ENCODE measurements at regions not wholly inside any gene's neighbourhood (a gene's known extent, or its start where the extent isn't known, plus 50 kb on each side); places are given as distances from the start of the nearest gene placed in this dataset.

DNA sequence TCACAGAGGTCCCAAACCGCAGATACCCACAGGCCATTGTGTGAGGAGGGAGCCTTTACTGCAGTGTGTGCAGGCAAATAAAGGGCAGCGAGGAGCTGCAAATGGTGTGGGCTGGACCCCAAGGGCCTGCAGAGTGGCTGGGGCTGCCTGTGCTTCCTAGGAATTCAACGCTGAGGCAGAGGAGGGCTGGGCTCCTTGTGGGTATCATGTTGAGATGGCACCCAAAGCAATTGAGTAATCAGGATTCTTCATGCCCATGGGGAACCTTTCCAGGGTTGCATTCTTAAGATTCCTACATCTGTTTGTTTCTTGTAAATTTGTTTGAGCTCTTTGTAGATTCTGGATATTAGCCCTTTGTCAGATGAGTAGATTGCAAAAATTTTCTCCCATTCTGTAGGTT is 85.4 kb upstream of the LIPC start:
- ATAC-seq, result no peak
- TF ChIP-seq ZNF8 (CRISPR knock-in tag; IDR thresholded peaks at IDR 0.05), result no peak
- TF ChIP-seq RARB (CRISPR knock-in tag; IDR thresholded peaks at IDR 0.05), result no peak
- TF ChIP-seq ZNF70 (CRISPR knock-in tag; IDR thresholded peaks at IDR 0.05), result no peak
- TF ChIP-seq CSDC2 (CRISPR knock-in tag; IDR thresholded peaks at IDR 0.05), result no peak
- TF ChIP-seq ESRRG (CRISPR knock-in tag; IDR thresholded peaks at IDR 0.05), result no peak
- no peak for TF ChIP-seq SNAI2 (CRISPR knock-in tag; IDR thresholded peaks at IDR 0.05)
- TF ChIP-seq ZFP3 (CRISPR knock-in tag; IDR thresholded peaks at IDR 0.05), result no peak
- no peak for TF ChIP-seq ZFP30 (CRISPR knock-in tag; IDR thresholded peaks at IDR 0.05)
- no peak for TF ChIP-seq PPARA (CRISPR knock-in tag; IDR thresholded peaks at IDR 0.05; ENCODE audit: borderline replicate concordance)
- TF ChIP-seq ZC3H10 (CRISPR knock-in tag; IDR thresholded peaks at IDR 0.05), result no peak
- TF ChIP-seq, protein P1, sequence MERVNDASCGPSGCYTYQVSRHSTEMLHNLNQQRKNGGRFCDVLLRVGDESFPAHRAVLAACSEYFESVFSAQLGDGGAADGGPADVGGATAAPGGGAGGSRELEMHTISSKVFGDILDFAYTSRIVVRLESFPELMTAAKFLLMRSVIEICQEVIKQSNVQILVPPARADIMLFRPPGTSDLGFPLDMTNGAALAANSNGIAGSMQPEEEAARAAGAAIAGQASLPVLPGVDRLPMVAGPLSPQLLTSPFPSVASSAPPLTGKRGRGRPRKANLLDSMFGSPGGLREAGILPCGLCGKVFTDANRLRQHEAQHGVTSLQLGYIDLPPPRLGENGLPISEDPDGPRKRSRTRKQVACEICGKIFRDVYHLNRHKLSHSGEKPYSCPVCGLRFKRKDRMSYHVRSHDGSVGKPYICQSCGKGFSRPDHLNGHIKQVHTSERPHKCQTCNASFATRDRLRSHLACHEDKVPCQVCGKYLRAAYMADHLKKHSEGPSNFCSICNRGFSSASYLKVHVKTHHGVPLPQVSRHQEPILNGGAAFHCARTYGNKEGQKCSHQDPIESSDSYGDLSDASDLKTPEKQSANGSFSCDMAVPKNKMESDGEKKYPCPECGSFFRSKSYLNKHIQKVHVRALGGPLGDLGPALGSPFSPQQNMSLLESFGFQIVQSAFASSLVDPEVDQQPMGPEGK (CRISPR knock-in tag; IDR thresholded peaks at IDR 0.05; ENCODE audit: borderline replicate concordance), result no peak
- TF ChIP-seq, protein P2, sequence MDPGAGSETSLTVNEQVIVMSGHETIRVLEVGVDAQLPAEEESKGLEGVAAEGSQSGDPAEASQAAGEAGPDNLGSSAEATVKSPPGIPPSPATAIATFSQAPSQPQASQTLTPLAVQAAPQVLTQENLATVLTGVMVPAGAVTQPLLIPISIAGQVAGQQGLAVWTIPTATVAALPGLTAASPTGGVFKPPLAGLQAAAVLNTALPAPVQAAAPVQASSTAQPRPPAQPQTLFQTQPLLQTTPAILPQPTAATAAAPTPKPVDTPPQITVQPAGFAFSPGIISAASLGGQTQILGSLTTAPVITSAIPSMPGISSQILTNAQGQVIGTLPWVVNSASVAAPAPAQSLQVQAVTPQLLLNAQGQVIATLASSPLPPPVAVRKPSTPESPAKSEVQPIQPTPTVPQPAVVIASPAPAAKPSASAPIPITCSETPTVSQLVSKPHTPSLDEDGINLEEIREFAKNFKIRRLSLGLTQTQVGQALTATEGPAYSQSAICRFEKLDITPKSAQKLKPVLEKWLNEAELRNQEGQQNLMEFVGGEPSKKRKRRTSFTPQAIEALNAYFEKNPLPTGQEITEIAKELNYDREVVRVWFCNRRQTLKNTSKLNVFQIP (CRISPR knock-in tag; IDR thresholded peaks at IDR 0.05; ENCODE audit: borderline replicate concordance, low read depth), result no peak
- TF ChIP-seq ZNF565 (CRISPR knock-in tag; conservative IDR thresholded peaks at IDR 0.05; ENCODE audit: low read depth), result no peak
- no peak for TF ChIP-seq TOX (CRISPR knock-in tag; IDR thresholded peaks at IDR 0.05; ENCODE audit: borderline replicate concordance)
- TF ChIP-seq, protein P3, sequence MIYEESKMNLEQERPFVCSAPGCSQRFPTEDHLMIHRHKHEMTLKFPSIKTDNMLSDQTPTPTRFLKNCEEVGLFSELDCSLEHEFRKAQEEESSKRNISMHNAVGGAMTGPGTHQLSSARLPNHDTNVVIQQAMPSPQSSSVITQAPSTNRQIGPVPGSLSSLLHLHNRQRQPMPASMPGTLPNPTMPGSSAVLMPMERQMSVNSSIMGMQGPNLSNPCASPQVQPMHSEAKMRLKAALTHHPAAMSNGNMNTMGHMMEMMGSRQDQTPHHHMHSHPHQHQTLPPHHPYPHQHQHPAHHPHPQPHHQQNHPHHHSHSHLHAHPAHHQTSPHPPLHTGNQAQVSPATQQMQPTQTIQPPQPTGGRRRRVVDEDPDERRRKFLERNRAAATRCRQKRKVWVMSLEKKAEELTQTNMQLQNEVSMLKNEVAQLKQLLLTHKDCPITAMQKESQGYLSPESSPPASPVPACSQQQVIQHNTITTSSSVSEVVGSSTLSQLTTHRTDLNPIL (CRISPR knock-in tag; IDR thresholded peaks at IDR 0.05; ENCODE audit: low read depth), result no peak
- TF ChIP-seq GLIS3 (CRISPR knock-in tag; IDR thresholded peaks at IDR 0.05), result no peak
- no peak for TF ChIP-seq OSR1 (CRISPR knock-in tag; IDR thresholded peaks at IDR 0.05)
- TF ChIP-seq, protein P4, sequence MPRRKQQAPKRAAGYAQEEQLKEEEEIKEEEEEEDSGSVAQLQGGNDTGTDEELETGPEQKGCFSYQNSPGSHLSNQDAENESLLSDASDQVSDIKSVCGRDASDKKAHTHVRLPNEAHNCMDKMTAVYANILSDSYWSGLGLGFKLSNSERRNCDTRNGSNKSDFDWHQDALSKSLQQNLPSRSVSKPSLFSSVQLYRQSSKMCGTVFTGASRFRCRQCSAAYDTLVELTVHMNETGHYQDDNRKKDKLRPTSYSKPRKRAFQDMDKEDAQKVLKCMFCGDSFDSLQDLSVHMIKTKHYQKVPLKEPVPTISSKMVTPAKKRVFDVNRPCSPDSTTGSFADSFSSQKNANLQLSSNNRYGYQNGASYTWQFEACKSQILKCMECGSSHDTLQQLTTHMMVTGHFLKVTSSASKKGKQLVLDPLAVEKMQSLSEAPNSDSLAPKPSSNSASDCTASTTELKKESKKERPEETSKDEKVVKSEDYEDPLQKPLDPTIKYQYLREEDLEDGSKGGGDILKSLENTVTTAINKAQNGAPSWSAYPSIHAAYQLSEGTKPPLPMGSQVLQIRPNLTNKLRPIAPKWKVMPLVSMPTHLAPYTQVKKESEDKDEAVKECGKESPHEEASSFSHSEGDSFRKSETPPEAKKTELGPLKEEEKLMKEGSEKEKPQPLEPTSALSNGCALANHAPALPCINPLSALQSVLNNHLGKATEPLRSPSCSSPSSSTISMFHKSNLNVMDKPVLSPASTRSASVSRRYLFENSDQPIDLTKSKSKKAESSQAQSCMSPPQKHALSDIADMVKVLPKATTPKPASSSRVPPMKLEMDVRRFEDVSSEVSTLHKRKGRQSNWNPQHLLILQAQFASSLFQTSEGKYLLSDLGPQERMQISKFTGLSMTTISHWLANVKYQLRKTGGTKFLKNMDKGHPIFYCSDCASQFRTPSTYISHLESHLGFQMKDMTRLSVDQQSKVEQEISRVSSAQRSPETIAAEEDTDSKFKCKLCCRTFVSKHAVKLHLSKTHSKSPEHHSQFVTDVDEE (CRISPR knock-in tag; IDR thresholded peaks at IDR 0.05), result no peak
- no peak for TF ChIP-seq BACH2 (CRISPR knock-in tag; IDR thresholded peaks at IDR 0.05; ENCODE audit: borderline replicate concordance)
- TF ChIP-seq ISL1 (CRISPR knock-in tag; IDR thresholded peaks at IDR 0.05), result no peak

DNA sequence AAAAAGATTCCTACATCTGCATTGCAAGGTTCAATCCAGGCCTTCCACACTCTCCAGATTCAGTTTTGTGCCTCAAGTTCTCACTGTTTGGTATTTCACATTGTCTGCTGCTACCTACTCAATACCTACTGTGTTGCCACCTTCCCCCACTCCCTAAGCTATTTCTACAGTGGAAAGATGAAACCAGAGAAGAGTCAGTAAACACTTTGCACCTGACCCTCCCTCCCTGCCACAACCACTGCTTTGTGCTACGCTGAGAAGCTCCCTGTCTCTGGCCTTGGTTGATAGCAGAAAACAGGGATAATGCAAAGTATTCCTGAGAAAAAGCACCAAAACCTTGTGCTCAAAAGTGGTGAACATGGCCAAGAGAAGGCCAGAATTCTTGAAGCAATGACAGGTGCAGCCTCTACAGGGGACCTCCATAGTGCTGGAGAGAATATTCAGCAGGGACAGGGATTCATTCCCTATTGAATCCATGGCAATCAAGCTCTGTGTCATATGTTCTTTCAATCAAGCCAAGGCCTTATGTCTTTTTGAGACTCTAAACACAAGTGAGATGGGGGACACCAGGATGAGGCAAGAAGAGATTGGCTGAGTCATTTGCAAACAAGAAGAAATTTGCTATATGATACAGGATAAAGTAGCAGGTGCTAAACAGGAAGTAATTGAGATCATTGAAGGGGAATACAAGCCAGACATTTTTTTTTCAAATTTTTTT is 83.5 kb upstream of the LIPC start:
- ATAC-seq, result no peak
- TF ChIP-seq PPARA (CRISPR knock-in tag; IDR thresholded peaks at IDR 0.05; ENCODE audit: borderline replicate concordance) (no peak), ZNF565 (CRISPR knock-in tag; conservative IDR thresholded peaks at IDR 0.05; ENCODE audit: low read depth) (no peak), GLIS3 (CRISPR knock-in tag; IDR thresholded peaks at IDR 0.05) (no peak), ZNF70 (CRISPR knock-in tag; IDR thresholded peaks at IDR 0.05) (no peak), ZC3H10 (CRISPR knock-in tag; IDR thresholded peaks at IDR 0.05) (no peak)
- TF ChIP-seq, protein P3 (CRISPR knock-in tag; IDR thresholded peaks at IDR 0.05; ENCODE audit: low read depth), result no peak
- TF ChIP-seq, protein P5, sequence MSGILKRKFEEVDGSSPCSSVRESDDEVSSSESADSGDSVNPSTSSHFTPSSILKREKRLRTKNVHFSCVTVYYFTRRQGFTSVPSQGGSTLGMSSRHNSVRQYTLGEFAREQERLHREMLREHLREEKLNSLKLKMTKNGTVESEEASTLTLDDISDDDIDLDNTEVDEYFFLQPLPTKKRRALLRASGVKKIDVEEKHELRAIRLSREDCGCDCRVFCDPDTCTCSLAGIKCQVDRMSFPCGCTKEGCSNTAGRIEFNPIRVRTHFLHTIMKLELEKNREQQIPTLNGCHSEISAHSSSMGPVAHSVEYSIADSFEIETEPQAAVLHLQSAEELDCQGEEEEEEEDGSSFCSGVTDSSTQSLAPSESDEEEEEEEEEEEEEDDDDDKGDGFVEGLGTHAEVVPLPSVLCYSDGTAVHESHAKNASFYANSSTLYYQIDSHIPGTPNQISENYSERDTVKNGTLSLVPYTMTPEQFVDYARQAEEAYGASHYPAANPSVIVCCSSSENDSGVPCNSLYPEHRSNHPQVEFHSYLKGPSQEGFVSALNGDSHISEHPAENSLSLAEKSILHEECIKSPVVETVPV (CRISPR knock-in tag; IDR thresholded peaks at IDR 0.05), result no peak
- TF ChIP-seq, protein P4 (CRISPR knock-in tag; IDR thresholded peaks at IDR 0.05), result no peak
